Spinal cord (tissue), 9 donors: ENCODE measurements at regions not wholly inside any gene's neighbourhood (a gene's known extent, or its start where the extent isn't known, plus 50 kb on each side); places are given as distances from the start of the nearest gene placed in this dataset.

Source experiments
- DNase-seq, 6 donors: peaks; one replicate each; pipeline versions ENCODE4 v3.0.0 to v3.0.0-alpha.2; 2013 to 2015; ENCODE audit warnings: low spot score in 6 of 6, low read depth in 4 of 6
- H3K27ac ChIP-seq: one replicate; pipeline ENCODE4 v1.5.1; 2013; ENCODE audit warnings: low read depth, low read length, control low read depth
- H3K27me3 ChIP-seq: one replicate; pipeline ENCODE4 v1.6.1; 2013; ENCODE audit warnings: low read length; ENCODE audit not compliant: control insufficient read depth, insufficient read depth
- H3K36me3 ChIP-seq: one replicate; pipeline ENCODE4 v1.6.1; 2013; ENCODE audit warnings: low read length; ENCODE audit not compliant: control insufficient read depth, insufficient read depth
- H3K4me1 ChIP-seq: one replicate; pipeline ENCODE4 v1.6.1; 2013; ENCODE audit warnings: low read length; ENCODE audit not compliant: control insufficient read depth, insufficient read depth
- H3K4me3 ChIP-seq: one replicate; pipeline ENCODE4 v1.5.1; 2013; ENCODE audit warnings: low read depth, low read length, control low read depth
- H3K9me3 ChIP-seq: one replicate; pipeline ENCODE4 v1.6.1; 2013; ENCODE audit warnings: low read length; ENCODE audit not compliant: control insufficient read depth, insufficient read depth
- WGBS: methylation state at CpG from one replicate; pipeline ENCODE4 v1.1.5; 2013; ENCODE audit warnings: missing lambda C conversion rate; ENCODE audit not compliant: insufficient coverage; 5-methylcytosine and 5-hydroxymethylcytosine counted together
- donor health status: healthy.

GRCh38 chr2:138121666-138122661, 157.7 kb downstream of the HNMT start:
- Histone ChIP-seq H3K36me3 (no peaks in the 10 kb centered on the region), H3K27me3 (no peaks in the 10 kb centered on the region), H3K27ac (no peak overlapping the region), H3K4me1 (no peaks in the 10 kb centered on the region), H3K9me3 (no peaks in the 10 kb centered on the region), H3K4me3 (no peak overlapping the region)
- WGBS: 100% methylated on average over 1 of the region's 3 CpGs
- DNase-seq: peak in 1 of 6 donors; percentile 50

- no CpG with 5 or more reads among the region's 1 CpG for WGBS
- H3K4me1 ChIP-seq: no peaks in the 10 kb centered on the region
- H3K36me3 ChIP-seq: no peaks in the 10 kb centered on the region
- no peaks in the 10 kb centered on the region for H3K9me3 ChIP-seq
- no peak overlapping the region for H3K4me3 ChIP-seq
- no peaks in the 10 kb centered on the region for H3K27me3 ChIP-seq
- no peak overlapping the region for H3K27ac ChIP-seq
- no peak for DNase-seq
Measured at GRCh38 chr2:138122891-138123290, 158.6 kb downstream of the HNMT start.

DNA sequence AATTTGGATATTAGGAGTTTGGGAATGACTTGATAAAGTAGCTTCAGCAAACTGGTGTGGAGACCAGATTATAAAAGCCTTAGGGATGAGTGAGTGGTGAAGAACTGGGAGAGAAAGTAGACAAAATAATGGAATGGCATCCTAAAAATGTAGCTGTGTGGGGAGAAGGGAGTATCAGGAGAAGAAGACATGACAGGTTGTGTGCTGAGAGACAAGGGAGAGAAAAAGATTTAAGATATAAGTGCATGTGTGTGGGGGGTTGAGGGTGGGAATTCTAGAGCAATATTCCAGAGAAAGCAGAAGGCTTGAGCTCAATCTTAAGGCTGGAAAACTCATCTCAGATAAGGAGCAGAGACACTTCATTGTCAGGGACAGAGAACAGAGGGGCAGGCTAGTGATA, 159.5 kb downstream of the HNMT start:
- H3K9me3 ChIP-seq: no peaks in the 10 kb centered on the region
- no peaks in the 10 kb centered on the region for H3K36me3 ChIP-seq
- H3K4me3 ChIP-seq: no peak overlapping the region
- H3K4me1 ChIP-seq: no peaks in the 10 kb centered on the region
- DNase-seq: no peak
- no peaks in the 10 kb centered on the region for H3K27me3 ChIP-seq
- no peak overlapping the region for H3K27ac ChIP-seq

DNA sequence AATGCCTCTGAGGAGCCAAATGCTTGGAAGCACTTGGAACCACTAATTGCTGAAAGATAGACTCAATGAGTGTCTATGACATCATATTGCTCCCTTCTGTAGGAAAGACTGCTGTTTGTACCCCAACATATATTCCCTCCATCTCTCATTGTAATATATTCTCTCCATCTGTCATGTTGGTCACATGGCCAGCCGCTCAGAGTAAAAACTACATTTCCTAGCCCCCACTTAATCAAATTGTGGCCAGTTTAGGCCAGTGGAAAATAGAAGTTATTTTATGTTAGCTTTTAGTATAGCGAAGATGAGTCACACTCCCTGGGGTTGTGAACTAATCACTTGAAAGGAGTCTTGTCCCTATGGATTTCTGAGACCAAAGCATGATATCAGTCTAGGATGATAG, 160.2 kb downstream of the HNMT start:
- DNase-seq: no peak
- Histone ChIP-seq H3K9me3 (no peaks in the 10 kb centered on the region), H3K4me3 (no peak overlapping the region), H3K36me3 (no peaks in the 10 kb centered on the region), H3K4me1 (no peaks in the 10 kb centered on the region), H3K27me3 (no peaks in the 10 kb centered on the region), H3K27ac (no peak overlapping the region)
- no CpG with 5 or more reads among the region's 2 CpGs for WGBS

- Histone ChIP-seq H3K36me3 (no peaks in the 10 kb centered on the region), H3K4me1 (no peaks in the 10 kb centered on the region), H3K9me3 (no peaks in the 10 kb centered on the region), H3K27me3 (no peaks in the 10 kb centered on the region), H3K27ac (no peak overlapping the region), H3K4me3 (no peak overlapping the region)
- peak in 1 of 6 donors; percentile 32 for DNase-seq
- no CpG with 5 or more reads among the region's 11 CpGs for WGBS
Measured at GRCh38 chr2:138125306-138126288, 161.3 kb downstream of the HNMT start.

- Histone ChIP-seq H3K4me1 (no peaks in the 10 kb centered on the region), H3K36me3 (no peaks in the 10 kb centered on the region), H3K9me3 (no peaks in the 10 kb centered on the region), H3K27ac (no peak overlapping the region), H3K27me3 (no peaks in the 10 kb centered on the region), H3K4me3 (no peak overlapping the region)
- 100% methylated on average over 1 of the region's 1 CpG for WGBS
- no peak for DNase-seq
Measured at GRCh38 chr2:138132108-138132507, 167.8 kb downstream of the HNMT start.

GRCh38 chr2:138137949-138138348, 173.7 kb downstream of the HNMT start:
- no peaks in the 10 kb centered on the region for H3K27me3 ChIP-seq
- no peaks in the 10 kb centered on the region for H3K9me3 ChIP-seq
- H3K4me3 ChIP-seq: no peak overlapping the region
- H3K4me1 ChIP-seq: no peaks in the 10 kb centered on the region
- DNase-seq: no peak
- H3K27ac ChIP-seq: no peak overlapping the region
- no peaks in the 10 kb centered on the region for H3K36me3 ChIP-seq

- Histone ChIP-seq H3K27me3 (no peaks in the 10 kb centered on the region), H3K4me1 (no peaks in the 10 kb centered on the region), H3K36me3 (no peaks in the 10 kb centered on the region), H3K4me3 (no peak overlapping the region), H3K9me3 (no peaks in the 10 kb centered on the region), H3K27ac (no peak overlapping the region)
- DNase-seq: peak in 1 of 6 donors; percentile 62
- WGBS: no CpG with 5 or more reads among the region's 2 CpGs
Measured at GRCh38 chr2:138147796-138148195, 183.5 kb downstream of the HNMT start.

- H3K36me3 ChIP-seq: no peaks in the 10 kb centered on the region
- H3K4me3 ChIP-seq: no peak overlapping the region
- no CpG with 5 or more reads among the region's 1 CpG for WGBS
- no peaks in the 10 kb centered on the region for H3K27me3 ChIP-seq
- H3K27ac ChIP-seq: no peak overlapping the region
- DNase-seq: no peak
- no peaks in the 10 kb centered on the region for H3K9me3 ChIP-seq
- no peaks in the 10 kb centered on the region for H3K4me1 ChIP-seq
Measured at GRCh38 chr2:138155304-138155703, 191.0 kb downstream of the HNMT start.
